Liver (tissue), 8 donors: ENCODE measurements at regions not wholly inside any gene's neighbourhood (a gene's known extent, or its start where the extent isn't known, plus 50 kb on each side); places are given as distances from the start of the nearest gene placed in this dataset.

Source experiments
- DNase-seq: peaks from one replicate; pipeline ENCODE4 v3.0.0-alpha.2; 2017; ENCODE audit warnings: low spot score
- H3K27ac ChIP-seq, 2 donors: one replicate each; pipeline ENCODE4 v1.7.0; 2013; ENCODE audit warnings: inconsistent platforms in 2 of 2, low read length in 2 of 2, control low read depth in 1 of 2, low read depth in 1 of 2, mild to moderate bottlenecking in 1 of 2
- H3K27me3 ChIP-seq, 4 donors: one replicate each; pipeline versions ENCODE4 v1.6.1 to v1.7.0; 2013; ENCODE audit warnings: low read length in 3 of 4, inconsistent platforms in 1 of 4, mild to moderate bottlenecking in 1 of 4, moderate library complexity in 1 of 4; ENCODE audit not compliant: control insufficient read depth in 4 of 4, insufficient read depth in 4 of 4
- H3K36me3 ChIP-seq, 4 donors: one replicate each; pipeline versions ENCODE4 v1.6.1 to v1.7.0; 2013; ENCODE audit warnings: low read length in 3 of 4, mild to moderate bottlenecking in 3 of 4, low read depth in 1 of 4, moderate library complexity in 1 of 4; ENCODE audit not compliant: control insufficient read depth in 4 of 4, insufficient read depth in 3 of 4
- H3K4me1 ChIP-seq, 4 donors: one replicate each; pipeline versions ENCODE4 v1.6.1 to v1.7.0; 2013; ENCODE audit warnings: low read length in 3 of 4, mild to moderate bottlenecking in 3 of 4, moderate library complexity in 1 of 4; ENCODE audit not compliant: control insufficient read depth in 4 of 4, insufficient read depth in 4 of 4
- H3K4me3 ChIP-seq, 3 donors: one replicate each; pipeline versions ENCODE4 v1.6.1 to v1.7.0; 2013; ENCODE audit warnings: low read length in 3 of 3, control low read depth in 1 of 3, low read depth in 1 of 3, mild to moderate bottlenecking in 1 of 3
- H3K9ac ChIP-seq, 2 donors: one replicate each; pipeline ENCODE4 v1.7.0; 2013; ENCODE audit warnings: low read length in 2 of 2, mild to moderate bottlenecking in 2 of 2, moderate library complexity in 2 of 2, control low read depth in 1 of 2, low read depth in 1 of 2
- H3K9me3 ChIP-seq, 4 donors: one replicate each; pipeline versions ENCODE4 v1.6.1 to v1.7.0; 2013; ENCODE audit warnings: low read length in 3 of 4; ENCODE audit not compliant: control insufficient read depth in 4 of 4
- CTCF ChIP-seq: fragments of 150-350 bp; IDR thresholded peaks from 2 replicates; pipeline ENCODE4 v1.5.1; 2017; ENCODE audit warnings: improper control_type of control experiment, low read depth, low read length; ENCODE audit not compliant: missing input control
- EGR1 ChIP-seq, 2 donors: IDR thresholded peaks; 2 replicates each; pipeline ENCODE4 v1.6.1; 2016 to 2018; ENCODE audit warnings: antibody characterized with exemption in 2 of 2, low read depth in 2 of 2
- FOXA1 ChIP-seq: IDR thresholded peaks from 2 replicates; pipeline ENCODE4 v1.6.1; 2016; ENCODE audit warnings: antibody characterized with exemption
- FOXA2 ChIP-seq: IDR thresholded peaks from 2 replicates; pipeline ENCODE4 v1.6.1; 2016; ENCODE audit warnings: antibody characterized with exemption
- GABPA ChIP-seq, 2 donors: IDR thresholded peaks in 1 of 2; conservative IDR thresholded peaks in 1 of 2; 2 replicates each; pipeline ENCODE4 v1.6.1; 2016; ENCODE audit warnings: antibody characterized with exemption in 2 of 2, mild to moderate bottlenecking in 1 of 2, moderate library complexity in 1 of 2
- HNF4A ChIP-seq, 2 donors: conservative IDR thresholded peaks; 2 replicates each; pipeline ENCODE4 v1.6.1; 2016; ENCODE audit warnings: antibody characterized with exemption in 2 of 2, mild to moderate bottlenecking in 2 of 2
- HNF4G ChIP-seq: IDR thresholded peaks from 2 replicates; pipeline ENCODE4 v1.6.1; 2016; ENCODE audit warnings: antibody characterized with exemption
- JUND ChIP-seq, 2 donors: IDR thresholded peaks; 2 replicates each; pipeline ENCODE4 v1.6.1; 2016; ENCODE audit warnings: antibody characterized with exemption in 2 of 2
- NR2F2 ChIP-seq: IDR thresholded peaks from 2 replicates; pipeline ENCODE4 v1.6.1; 2016; ENCODE audit warnings: antibody characterized with exemption
- RAD21 ChIP-seq, 2 donors: IDR thresholded peaks; 2 replicates each; pipeline ENCODE4 v1.6.1; 2016; ENCODE audit warnings: antibody characterized with exemption in 2 of 2, mild to moderate bottlenecking in 2 of 2
- RXRA ChIP-seq, 2 donors: IDR thresholded peaks; 2 replicates each; pipeline ENCODE4 v1.6.1; 2017 to 2018; ENCODE audit warnings: antibody characterized with exemption in 2 of 2, mild to moderate bottlenecking in 1 of 2
- SP1 ChIP-seq: IDR thresholded peaks from 2 replicates; pipeline ENCODE4 v1.6.1; 2018; ENCODE audit warnings: antibody characterized with exemption, mild to moderate bottlenecking
- TAF1 ChIP-seq: conservative IDR thresholded peaks from 2 replicates; pipeline ENCODE4 v1.6.1; 2016; ENCODE audit warnings: antibody characterized with exemption, mild to moderate bottlenecking
- YY1 ChIP-seq: IDR thresholded peaks from 2 replicates; pipeline ENCODE4 v1.6.1; 2016; ENCODE audit warnings: antibody characterized with exemption, mild to moderate bottlenecking
- ZBTB33 ChIP-seq: IDR thresholded peaks from 2 replicates; pipeline ENCODE4 v1.6.1; 2016; ENCODE audit warnings: antibody characterized with exemption
- WGBS: extraction: QIAGEN DNeasy Blood & Tissue Kit; methylation state at CpG from one replicate; pipeline ENCODE4 v1.1.7; 2013; 5-methylcytosine and 5-hydroxymethylcytosine counted together
- TF ChIP-seq, protein P1 (sequence below): IDR thresholded peaks from 2 replicates; pipeline ENCODE4 v1.6.1; 2016; ENCODE audit warnings: antibody characterized with exemption
- TF ChIP-seq, protein P2 (sequence below): IDR thresholded peaks from 2 replicates; pipeline ENCODE4 v1.6.1; 2016; ENCODE audit warnings: antibody characterized with exemption
- TF ChIP-seq, protein P3 (sequence below): IDR thresholded peaks from 2 replicates; pipeline ENCODE4 v1.6.1; 2016; ENCODE audit warnings: antibody characterized with exemption, mild to moderate bottlenecking
- donor health status: healthy.
- donor health status: healthy.
- donor health status: healthy.
- donor health status: healthy.
- donor health status: healthy.

DNA sequence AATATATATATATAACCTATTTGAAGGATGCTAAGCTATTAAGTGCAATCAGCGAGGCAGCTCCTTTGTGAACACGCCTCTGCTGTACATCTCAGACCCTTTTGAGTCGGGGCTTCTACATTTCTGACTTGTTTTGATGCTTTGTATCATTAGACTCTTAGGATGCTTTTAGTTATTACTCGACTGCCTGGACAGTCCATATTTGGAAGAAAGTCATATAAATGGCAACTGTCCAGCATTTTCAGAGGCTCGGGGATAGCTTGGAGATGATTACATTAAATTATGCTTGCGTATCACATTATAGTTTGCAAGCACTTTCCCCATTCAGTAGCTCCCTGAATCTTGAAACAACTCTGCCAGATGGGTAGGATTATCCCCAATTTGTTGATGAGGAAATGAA, 257.9 kb downstream of the PTEN start:
- Histone ChIP-seq H3K27me3 (no peaks in the 10 kb centered on the region), H3K9ac (no peak overlapping the region), H3K4me1 (peaks cover 0 to 8% (median 2%) of the 10 kb centered on the region in 4 donors), H3K4me3 (no peak overlapping the region), H3K27ac (no peak overlapping the region), H3K9me3 (no peaks in the 10 kb centered on the region), H3K36me3 (no peaks in the 10 kb centered on the region)
- 96% methylated on average over 6 of the region's 6 CpGs for WGBS
- TF ChIP-seq EGR1 (IDR thresholded peaks at IDR 0.05; ENCODE audit: low read depth in 2 of 2) (no peak), NR2F2 (no peak), ZBTB33 (no peak), GABPA (IDR thresholded peaks at IDR 0.05 in 1 of 2, conservative IDR thresholded peaks at IDR 0.05 in 1 of 2) (no peak), SP1 (no peak), HNF4A (conservative IDR thresholded peaks at IDR 0.05) (no peak), FOXA2 (no peak), JUND (IDR thresholded peaks at IDR 0.05) (no peak), YY1 (no peak), FOXA1 (no peak), TAF1 (no peak), HNF4G (no peak), CTCF (no peak), RAD21 (IDR thresholded peaks at IDR 0.05) (no peak), RXRA (IDR thresholded peaks at IDR 0.05) (no peak)
- TF ChIP-seq, protein P1, sequence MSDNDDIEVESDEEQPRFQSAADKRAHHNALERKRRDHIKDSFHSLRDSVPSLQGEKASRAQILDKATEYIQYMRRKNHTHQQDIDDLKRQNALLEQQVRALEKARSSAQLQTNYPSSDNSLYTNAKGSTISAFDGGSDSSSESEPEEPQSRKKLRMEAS, result no peak
- TF ChIP-seq, protein P2, sequence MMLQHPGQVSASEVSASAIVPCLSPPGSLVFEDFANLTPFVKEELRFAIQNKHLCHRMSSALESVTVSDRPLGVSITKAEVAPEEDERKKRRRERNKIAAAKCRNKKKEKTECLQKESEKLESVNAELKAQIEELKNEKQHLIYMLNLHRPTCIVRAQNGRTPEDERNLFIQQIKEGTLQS, result no peak
- TF ChIP-seq, protein P3, sequence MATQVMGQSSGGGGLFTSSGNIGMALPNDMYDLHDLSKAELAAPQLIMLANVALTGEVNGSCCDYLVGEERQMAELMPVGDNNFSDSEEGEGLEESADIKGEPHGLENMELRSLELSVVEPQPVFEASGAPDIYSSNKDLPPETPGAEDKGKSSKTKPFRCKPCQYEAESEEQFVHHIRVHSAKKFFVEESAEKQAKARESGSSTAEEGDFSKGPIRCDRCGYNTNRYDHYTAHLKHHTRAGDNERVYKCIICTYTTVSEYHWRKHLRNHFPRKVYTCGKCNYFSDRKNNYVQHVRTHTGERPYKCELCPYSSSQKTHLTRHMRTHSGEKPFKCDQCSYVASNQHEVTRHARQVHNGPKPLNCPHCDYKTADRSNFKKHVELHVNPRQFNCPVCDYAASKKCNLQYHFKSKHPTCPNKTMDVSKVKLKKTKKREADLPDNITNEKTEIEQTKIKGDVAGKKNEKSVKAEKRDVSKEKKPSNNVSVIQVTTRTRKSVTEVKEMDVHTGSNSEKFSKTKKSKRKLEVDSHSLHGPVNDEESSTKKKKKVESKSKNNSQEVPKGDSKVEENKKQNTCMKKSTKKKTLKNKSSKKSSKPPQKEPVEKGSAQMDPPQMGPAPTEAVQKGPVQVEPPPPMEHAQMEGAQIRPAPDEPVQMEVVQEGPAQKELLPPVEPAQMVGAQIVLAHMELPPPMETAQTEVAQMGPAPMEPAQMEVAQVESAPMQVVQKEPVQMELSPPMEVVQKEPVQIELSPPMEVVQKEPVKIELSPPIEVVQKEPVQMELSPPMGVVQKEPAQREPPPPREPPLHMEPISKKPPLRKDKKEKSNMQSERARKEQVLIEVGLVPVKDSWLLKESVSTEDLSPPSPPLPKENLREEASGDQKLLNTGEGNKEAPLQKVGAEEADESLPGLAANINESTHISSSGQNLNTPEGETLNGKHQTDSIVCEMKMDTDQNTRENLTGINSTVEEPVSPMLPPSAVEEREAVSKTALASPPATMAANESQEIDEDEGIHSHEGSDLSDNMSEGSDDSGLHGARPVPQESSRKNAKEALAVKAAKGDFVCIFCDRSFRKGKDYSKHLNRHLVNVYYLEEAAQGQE, result no peak
- DNase-seq, result no peak

GRCh38 chr10:88122145-88122544, 258.7 kb downstream of the PTEN start:
- no peaks in the 10 kb centered on the region for H3K27me3 ChIP-seq
- H3K4me1 ChIP-seq, result peaks cover 0 to 8% (median 2%) of the 10 kb centered on the region in 4 donors
- H3K4me3 ChIP-seq, result no peak overlapping the region
- no peak for DNase-seq
- H3K36me3 ChIP-seq, result no peaks in the 10 kb centered on the region
- 93% methylated on average over 7 of the region's 7 CpGs for WGBS
- H3K9me3 ChIP-seq, result no peaks in the 10 kb centered on the region
- no peak overlapping the region for H3K9ac ChIP-seq
- H3K27ac ChIP-seq, result no peak overlapping the region
- TF ChIP-seq, protein P3, result no peak
- no peak for TF ChIP-seq CTCF
- TF ChIP-seq ZBTB33, result no peak
